Kidney (tissue), 13 donors: ENCODE measurements at regions not wholly inside any gene's neighbourhood (a gene's known extent, or its start where the extent isn't known, plus 50 kb on each side); places are given as distances from the start of the nearest gene placed in this dataset.

ENCODE experiments used
- DNase-seq, 5 donors: peaks; one replicate each; pipeline ENCODE4 v3.0.0-alpha.2; 2013 to 2020
- FAIRE-seq: peaks from 2 replicates; lab custom pipeline; 2012; peaks lifted over from hg19 to GRCh38; lab: Jason Lieb, UNC
- H3K27ac ChIP-seq, 2 donors: one replicate each; pipeline ENCODE4 v1.7.0; 2013; ENCODE audit warnings: low read depth in 2 of 2, low read length in 2 of 2, inconsistent platforms in 1 of 2
- H3K27me3 ChIP-seq: one replicate; pipeline ENCODE4 v1.7.1; 2013; ENCODE audit warnings: low read length, inconsistent platforms; ENCODE audit not compliant: control insufficient read depth, insufficient read depth
- H3K36me3 ChIP-seq, 3 donors: one replicate each; pipeline versions ENCODE4 v1.7.0 to v1.7.1; 2013; ENCODE audit warnings: low read length in 3 of 3, control low read depth in 1 of 3, inconsistent platforms in 1 of 3; ENCODE audit not compliant: insufficient read depth in 3 of 3, control insufficient read depth in 2 of 3
- H3K4me1 ChIP-seq, 3 donors: one replicate each; pipeline versions ENCODE4 v1.7.0 to v1.7.1; 2013; ENCODE audit warnings: low read length in 3 of 3, inconsistent platforms in 1 of 3, low read depth in 1 of 3; ENCODE audit not compliant: control insufficient read depth in 2 of 3, insufficient read depth in 2 of 3
- H3K4me3 ChIP-seq, 3 donors: one replicate each; pipeline versions ENCODE4 v1.7.0 to v1.8.1; 2013; ENCODE audit warnings: low read length in 3 of 3, control low read depth in 1 of 3, inconsistent platforms in 1 of 3
- H3K9ac ChIP-seq, 3 donors: one replicate each; pipeline versions ENCODE4 v1.7.0 to v1.7.1; 2013; ENCODE audit warnings: low read length in 3 of 3, control low read depth in 1 of 3, inconsistent platforms in 1 of 3
- H3K9me3 ChIP-seq, 3 donors: one replicate each; pipeline versions ENCODE4 v1.7.0 to v1.7.1; 2013; ENCODE audit warnings: low read length in 3 of 3, control low read depth in 1 of 3, inconsistent platforms in 1 of 3; ENCODE audit not compliant: control insufficient read depth in 2 of 3, insufficient read depth in 1 of 3
- intact Hi-C: fragments of 100-400 bp; cut with DNase I; formaldehyde crosslinking; loops from one replicate; pipeline ENCODE4 v1.11.1; 2022
- TF ChIP-seq, protein P1 (sequence below): IDR thresholded peaks from 3 replicates; pipeline ENCODE4 v1.5.1; 2012; ENCODE audit warnings: mild to moderate bottlenecking, moderate library complexity, borderline replicate concordance; ENCODE audit not compliant: insufficient read depth; ENCODE audit errors: extremely low read depth
- donor health status: control.
- donor health status: control.
- donor health status: control.
- donor health status: control.
- donor health status: control.
- donor health status: DM: yes; HTN: yes; CAD: no.
- donor health status: Normal renal cell carcinoma (clear cell type).

DNA sequence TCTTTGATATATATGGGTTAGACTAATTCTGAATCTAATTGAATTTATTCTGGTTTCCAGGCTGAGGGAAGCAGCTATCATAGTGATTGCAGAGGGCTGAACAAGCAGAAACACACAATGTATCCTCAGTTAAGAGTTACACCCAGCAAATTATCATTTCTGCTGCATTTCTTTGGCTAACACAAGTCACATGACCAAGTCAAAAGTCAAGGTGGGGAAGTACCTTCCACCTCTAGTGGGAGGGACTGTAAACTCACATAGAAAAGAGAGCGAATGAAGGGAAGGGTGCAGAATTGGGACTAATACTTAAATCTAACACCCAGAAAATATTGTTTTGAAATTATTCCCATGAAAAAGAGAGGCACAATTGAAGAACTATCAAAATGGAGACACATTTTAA is 719.7 kb upstream of the MMS22L start:
- no peak overlapping the region for H3K4me3 ChIP-seq
- intact Hi-C loops, result no loop called here
- no peaks in the 10 kb centered on the region for H3K4me1 ChIP-seq
- no peak overlapping the region for H3K9ac ChIP-seq
- no peaks in the 10 kb centered on the region for H3K27me3 ChIP-seq
- H3K27ac ChIP-seq, result no peak overlapping the region
- H3K9me3 ChIP-seq, result no peaks in the 10 kb centered on the region
- H3K36me3 ChIP-seq, result no peaks in the 10 kb centered on the region
- TF ChIP-seq, protein P1, sequence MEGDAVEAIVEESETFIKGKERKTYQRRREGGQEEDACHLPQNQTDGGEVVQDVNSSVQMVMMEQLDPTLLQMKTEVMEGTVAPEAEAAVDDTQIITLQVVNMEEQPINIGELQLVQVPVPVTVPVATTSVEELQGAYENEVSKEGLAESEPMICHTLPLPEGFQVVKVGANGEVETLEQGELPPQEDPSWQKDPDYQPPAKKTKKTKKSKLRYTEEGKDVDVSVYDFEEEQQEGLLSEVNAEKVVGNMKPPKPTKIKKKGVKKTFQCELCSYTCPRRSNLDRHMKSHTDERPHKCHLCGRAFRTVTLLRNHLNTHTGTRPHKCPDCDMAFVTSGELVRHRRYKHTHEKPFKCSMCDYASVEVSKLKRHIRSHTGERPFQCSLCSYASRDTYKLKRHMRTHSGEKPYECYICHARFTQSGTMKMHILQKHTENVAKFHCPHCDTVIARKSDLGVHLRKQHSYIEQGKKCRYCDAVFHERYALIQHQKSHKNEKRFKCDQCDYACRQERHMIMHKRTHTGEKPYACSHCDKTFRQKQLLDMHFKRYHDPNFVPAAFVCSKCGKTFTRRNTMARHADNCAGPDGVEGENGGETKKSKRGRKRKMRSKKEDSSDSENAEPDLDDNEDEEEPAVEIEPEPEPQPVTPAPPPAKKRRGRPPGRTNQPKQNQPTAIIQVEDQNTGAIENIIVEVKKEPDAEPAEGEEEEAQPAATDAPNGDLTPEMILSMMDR, result no peak
- FAIRE-seq, result no peak
- DNase-seq, result no peak

DNA sequence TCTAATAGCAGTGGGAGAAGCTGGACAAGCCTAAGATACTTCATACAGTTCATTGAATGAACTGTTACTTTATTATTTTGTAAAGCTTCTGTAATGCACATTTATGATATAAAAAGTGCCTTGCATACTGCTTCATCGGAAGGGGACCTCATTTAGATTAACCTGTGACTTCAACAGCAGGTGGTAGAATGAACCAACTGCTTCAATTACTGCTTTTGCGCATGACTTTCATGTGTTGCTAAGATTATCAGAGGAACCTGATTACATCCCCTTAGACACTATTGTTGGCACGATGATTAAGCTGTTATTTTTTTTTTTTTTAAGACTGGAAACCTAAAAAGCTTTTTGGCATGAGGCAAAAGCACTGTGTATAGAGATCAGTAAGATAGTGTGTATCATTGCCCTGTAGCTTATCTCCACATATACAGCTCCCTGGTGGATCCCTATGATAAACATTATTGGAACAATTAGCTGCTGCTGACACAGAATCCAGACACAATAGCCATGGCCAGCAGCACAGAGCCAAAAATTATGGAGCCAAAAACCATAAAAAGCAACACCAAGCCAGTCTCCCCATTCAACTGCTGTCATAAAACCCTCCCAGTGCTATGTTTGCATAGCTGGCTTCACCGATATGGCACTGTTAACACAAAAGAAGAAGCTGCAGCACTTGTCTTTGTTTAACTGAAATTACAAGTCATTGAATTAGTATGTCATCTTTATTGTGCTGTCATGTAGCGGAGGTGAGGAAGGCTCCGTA is 731.6 kb upstream of the MMS22L start:
- intact Hi-C loops, result no loop called here
- H3K36me3 ChIP-seq, result no peaks in the 10 kb centered on the region
- H3K27ac ChIP-seq, result no peak overlapping the region
- no peak overlapping the region for H3K4me3 ChIP-seq
- TF ChIP-seq, protein P1, result no peak
- no peaks in the 10 kb centered on the region for H3K9me3 ChIP-seq
- no peak for FAIRE-seq
- H3K27me3 ChIP-seq, result no peaks in the 10 kb centered on the region
- no peak overlapping the region for H3K9ac ChIP-seq
- no peaks in the 10 kb centered on the region for H3K4me1 ChIP-seq
- DNase-seq, result no peak

DNA sequence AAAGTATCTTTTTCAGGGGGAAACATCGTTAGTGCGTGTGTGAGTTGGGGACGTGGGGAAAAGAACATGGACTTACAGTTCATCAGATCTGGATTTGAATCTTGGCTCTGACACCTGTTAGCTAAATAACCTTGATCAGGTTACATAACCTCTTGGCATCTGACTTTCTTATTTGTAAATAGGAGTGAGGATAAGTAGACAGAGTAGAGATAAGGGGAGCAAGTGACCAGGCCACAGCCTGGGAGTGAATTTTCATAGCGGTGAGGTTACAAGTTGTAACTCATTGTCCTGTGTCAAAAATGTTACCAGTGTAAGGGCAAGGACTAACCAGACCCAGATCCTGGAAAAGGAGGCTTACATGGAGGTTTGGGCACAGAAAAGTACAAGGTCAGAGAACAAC is 733.5 kb upstream of the MMS22L start:
- Histone ChIP-seq H3K9ac (no peak overlapping the region), H3K4me3 (no peak overlapping the region), H3K27ac (no peak overlapping the region), H3K9me3 (no peaks in the 10 kb centered on the region), H3K27me3 (no peaks in the 10 kb centered on the region), H3K4me1 (no peaks in the 10 kb centered on the region), H3K36me3 (no peaks in the 10 kb centered on the region)
- TF ChIP-seq, protein P1, result no peak
- no peak for DNase-seq
- intact Hi-C loops, result no loop called here
- no peak for FAIRE-seq
